DOHH2 (cell line): ENCODE measurements at regions not wholly inside any gene's neighbourhood (a gene's known extent, or its start where the extent isn't known, plus 50 kb on each side); places are given as distances from the start of the nearest gene placed in this dataset.

Experiments used
- EZH2phosphoT487 ChIP-seq: fragments of 200-600 bp; sonication (generic); IDR thresholded peaks from 2 replicates; pipeline ENCODE4 v1.6.1; 2017; ENCODE audit warnings: borderline replicate concordance, mild to moderate bottlenecking, antibody characterized with exemption, low read length, moderate library complexity, mixed read lengths
- TF ChIP-seq, protein P1 (sequence below): fragments of 200-600 bp; sonication (generic); IDR thresholded peaks from one replicate; pipeline ENCODE4 v1.5.1; 2014; ENCODE audit warnings: antibody characterized with exemption, mild to moderate bottlenecking, low read depth, low read length; ENCODE audit not compliant: poor library complexity, severe bottlenecking

- TF ChIP-seq, protein P1, sequence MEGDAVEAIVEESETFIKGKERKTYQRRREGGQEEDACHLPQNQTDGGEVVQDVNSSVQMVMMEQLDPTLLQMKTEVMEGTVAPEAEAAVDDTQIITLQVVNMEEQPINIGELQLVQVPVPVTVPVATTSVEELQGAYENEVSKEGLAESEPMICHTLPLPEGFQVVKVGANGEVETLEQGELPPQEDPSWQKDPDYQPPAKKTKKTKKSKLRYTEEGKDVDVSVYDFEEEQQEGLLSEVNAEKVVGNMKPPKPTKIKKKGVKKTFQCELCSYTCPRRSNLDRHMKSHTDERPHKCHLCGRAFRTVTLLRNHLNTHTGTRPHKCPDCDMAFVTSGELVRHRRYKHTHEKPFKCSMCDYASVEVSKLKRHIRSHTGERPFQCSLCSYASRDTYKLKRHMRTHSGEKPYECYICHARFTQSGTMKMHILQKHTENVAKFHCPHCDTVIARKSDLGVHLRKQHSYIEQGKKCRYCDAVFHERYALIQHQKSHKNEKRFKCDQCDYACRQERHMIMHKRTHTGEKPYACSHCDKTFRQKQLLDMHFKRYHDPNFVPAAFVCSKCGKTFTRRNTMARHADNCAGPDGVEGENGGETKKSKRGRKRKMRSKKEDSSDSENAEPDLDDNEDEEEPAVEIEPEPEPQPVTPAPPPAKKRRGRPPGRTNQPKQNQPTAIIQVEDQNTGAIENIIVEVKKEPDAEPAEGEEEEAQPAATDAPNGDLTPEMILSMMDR = no peak
- TF ChIP-seq EZH2phosphoT487 = no peak
Measured at GRCh38 chr2:126117886-126118285, 538.1 kb upstream of the GYPC start.
